GM18861 (cell line): ENCODE measurements at regions not wholly inside any gene's neighbourhood (a gene's known extent, or its start where the extent isn't known, plus 50 kb on each side); places are given as distances from the start of the nearest gene placed in this dataset.

Experiments
- ATAC-seq: cut with Tn5 transposase; IDR thresholded peaks from one replicate; pipeline ENCODE4 v1.9.1; 2021; ENCODE audit not compliant: unreplicated experiment

DNA sequence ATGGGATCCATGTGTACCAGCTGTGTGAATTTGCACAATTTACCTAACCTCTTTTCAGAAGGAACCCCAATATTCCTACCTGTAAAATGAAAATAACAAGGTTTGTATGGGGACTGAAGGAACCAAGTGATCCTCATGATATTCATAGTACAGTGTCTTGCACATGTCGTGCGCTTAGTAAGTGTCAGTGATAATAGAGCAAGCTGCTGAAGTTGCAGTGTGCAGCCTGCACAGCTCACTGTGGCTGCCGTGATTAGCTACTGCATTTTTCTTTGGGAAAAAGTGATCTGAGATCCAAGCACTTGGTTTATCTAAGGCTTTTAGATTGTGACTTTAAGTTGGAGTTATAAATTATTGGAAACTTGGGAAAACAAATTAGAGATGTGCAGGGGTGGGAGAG lies 135.9 kb upstream of the FRY start:
- no peak for ATAC-seq

DNA sequence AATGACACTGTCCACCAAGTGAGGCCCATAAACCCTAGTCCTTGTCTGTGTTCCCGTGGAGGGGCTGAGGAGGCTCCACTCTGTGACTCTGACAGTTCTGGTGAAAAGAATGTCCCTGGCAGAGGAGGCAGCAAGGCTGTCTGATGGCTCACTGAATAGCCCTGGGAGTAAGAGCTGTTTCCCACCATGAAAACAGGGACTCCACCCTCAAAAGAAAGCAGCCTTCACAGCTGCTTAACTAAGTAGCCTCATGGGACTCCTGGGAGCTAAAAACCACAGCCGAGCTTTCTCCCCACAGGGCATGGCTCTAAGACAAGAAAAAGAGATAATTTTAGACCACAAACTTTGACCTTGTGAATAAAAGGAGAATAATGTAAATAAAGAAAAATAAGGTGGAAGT lies 135.1 kb upstream of the FRY start:
- peak; percentile 59 for ATAC-seq

DNA sequence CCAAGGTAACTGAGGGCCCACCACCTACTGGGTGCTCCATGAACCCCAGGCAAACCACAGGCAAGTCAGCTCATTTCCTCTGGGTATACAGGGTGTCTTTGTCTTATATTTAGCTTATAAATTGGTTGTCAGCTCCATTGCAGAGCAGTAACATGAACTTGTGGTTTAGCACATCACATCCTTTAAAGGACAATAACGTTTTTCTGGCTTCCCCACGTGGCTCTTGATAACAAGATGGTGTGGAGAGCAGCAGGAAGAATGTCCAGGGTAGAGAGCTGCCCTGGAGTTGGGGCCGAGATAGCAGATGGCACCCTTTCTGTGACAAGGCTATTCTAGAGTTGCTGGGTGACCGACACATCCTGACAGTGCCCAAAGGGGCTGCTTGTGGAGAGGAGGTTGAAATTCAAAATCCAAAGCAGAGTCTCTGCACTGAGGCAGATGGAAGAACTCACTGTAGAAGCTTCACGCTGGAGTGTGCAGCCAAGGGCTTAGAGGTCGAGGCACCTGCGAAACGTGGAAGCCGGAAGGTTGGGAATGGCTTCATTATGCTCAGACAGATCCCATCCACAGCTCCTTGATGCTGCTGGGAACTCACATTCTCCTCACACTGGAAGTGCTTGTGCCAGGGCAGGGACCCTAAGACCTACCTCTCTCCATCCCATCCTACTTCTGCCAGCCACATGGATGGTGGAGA lies 133.0 kb upstream of the FRY start:
- no peak for ATAC-seq

DNA sequence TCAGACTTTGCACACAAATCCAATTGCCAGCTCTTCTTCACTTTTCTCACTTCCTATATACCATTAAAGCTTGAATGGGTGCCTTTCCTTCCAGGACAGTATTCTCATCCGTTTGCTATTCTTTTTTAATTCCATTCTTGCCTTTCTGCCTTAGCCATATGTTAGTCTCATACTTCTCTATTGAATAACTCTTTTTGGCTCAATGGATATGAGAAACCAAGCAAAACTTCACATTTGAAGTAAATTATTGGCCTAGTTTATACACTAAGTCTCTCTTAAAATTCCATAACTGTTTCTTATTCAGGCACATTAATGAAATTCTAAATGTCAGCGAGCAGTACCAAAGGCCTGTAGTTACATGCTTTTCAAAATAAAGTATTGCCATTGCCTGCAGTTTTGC lies 129.6 kb upstream of the FRY start:
- ATAC-seq, result no peak

DNA sequence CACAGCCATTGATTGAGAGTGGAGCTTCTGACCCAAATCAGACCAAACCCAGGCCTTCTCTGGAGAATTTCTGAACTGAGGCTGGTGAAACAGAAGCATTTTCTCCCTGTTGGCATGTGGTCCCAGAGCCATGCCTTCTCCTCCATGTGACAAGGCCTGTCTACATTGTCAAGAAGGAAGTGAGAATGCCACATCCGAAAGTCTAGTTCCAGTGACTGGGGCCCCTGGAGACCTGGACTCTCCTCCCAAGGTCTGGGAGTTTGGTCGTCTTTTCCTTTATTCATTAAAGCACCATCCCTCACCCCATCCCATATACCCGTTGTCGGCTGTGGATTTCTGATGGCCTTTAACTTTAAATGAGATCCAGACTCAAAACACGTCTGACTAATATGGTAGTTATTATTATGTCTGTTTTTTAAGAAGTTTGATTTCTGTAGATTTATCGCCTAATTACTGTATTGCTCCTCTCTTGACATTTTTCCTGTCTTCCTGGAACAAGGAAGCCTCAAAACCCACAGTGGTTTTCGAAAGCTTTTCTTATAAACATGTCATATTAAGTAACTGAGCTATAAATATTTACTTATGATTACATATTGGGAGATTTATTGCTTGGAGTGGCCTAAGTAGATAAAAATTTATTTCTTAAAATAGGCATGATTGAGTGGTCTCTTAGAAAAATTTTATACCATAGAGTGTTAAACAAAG lies 128.3 kb upstream of the FRY start:
- ATAC-seq, result no peak

DNA sequence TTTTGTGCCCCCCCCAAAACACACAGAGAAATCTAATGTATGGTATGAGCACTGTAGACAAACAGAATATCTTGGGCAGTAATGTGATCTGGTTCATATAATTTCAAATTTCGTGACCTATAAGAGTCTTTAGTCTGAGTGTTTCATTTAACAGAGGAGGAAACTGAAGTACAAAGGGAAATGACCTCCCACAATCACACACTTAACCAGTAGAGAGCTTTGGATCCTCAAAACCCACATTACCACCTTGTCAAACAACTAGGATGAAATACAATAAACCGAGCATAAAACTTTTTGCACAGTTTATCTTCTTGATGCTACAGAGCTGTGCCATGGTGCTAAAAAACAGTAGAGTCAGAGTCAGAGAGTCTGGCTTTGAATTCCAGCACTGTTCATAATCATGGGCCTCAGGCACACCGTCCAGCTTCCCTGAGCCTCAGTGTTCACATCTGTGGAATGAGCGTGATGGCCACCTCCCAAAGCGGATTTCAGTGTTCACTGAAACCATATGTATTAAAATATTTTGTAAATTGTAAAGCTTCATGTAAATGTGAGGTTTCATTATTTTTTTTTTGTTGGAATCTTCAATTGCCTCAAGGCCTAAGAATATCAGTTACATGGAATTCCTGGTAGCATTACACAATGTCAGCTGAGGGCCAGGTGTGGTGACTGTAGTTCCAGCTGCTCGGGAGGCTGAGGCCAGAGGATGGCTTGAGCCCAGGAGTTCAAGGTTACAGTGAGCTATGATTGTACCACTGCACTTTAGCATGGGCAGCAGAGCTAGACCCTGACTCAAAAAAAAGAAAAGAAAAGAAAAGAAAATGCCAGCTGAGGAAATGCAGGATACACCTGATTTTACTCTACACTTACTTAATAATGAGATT lies 126.4 kb upstream of the FRY start:
- ATAC-seq, result no peak

DNA sequence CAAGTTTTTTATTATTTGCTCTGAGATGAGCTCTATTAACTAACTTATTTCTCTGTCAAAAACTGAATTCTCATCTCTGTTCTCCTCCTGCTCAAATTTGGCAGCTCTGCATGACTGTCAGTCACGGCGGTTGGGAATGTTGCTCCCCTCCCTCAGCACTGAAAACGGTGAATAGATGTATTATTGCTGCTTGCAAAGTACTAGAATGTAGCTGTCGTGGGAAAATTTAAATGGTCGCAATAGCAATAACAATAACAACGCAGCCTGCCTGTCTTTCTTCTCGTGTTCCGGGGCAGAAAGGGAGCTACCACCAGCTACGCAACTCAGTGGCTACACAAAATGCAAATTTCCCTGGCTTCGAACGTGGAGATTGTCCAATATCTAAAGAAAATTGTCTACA lies 125.6 kb upstream of the FRY start:
- no peak for ATAC-seq

DNA sequence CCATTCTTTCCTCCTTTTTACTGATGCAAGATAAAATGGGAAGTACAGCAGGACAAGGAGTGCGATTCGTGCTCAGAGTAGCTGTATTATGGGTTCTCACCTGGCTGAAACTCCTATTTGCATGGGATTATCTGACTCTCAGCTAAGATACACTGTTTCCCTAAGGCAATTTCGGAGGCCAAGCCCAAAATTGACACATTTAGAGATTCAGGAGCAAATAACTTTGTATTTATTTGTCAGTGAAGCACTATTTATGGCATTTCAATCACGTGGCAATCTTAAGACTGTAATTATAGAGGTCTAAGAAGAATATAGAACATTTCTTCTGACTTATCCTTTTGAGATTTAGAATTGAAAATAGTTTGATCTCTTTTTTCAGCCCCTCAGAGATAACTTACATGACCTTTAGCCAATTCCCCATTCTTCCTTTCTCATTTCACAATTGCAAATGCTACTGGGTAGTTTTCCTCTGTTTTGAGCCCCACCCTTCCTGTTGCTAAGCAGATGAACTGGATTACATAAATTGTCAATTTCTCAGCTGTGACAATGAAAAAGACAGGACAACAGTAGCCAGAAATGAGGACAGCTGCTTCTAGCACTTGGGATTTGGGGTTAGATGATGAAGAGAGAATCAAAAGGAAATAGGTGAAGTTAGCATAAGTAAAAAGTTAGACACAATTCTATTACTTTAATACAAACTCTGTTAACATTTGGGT lies 122.7 kb upstream of the FRY start:
- no peak for ATAC-seq

DNA sequence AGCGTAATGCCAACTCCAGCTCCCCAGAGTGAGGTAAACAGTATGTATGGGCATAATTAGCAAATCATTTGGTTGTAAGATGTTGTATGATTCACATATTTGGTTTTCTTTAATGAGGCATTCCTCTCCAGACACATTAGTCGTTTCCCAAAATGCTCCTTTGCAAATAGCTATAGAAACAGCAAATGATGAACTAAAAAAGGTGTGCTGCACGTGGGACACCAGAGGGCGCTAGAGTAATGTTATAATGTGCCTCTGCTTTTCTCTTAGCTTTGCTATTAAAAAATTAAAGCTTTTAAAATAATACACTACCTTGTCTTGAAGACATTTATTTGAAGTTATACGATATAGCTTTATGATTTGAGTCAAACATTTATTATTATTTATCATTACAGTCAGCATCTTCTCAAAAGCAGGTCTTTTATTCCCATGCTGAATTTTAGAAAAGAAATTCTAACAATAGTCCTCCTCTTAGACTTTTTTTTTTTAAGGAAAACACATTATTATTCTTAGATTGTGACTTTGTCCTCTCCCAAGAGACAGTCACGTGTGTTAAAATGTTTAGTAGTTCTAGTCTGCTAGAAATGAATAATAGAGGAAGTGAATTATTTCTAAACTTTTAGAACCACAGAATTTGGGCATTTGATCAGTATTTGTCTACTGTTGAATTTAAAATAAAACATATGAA lies 121.6 kb upstream of the FRY start:
- peak; percentile 41 for ATAC-seq

DNA sequence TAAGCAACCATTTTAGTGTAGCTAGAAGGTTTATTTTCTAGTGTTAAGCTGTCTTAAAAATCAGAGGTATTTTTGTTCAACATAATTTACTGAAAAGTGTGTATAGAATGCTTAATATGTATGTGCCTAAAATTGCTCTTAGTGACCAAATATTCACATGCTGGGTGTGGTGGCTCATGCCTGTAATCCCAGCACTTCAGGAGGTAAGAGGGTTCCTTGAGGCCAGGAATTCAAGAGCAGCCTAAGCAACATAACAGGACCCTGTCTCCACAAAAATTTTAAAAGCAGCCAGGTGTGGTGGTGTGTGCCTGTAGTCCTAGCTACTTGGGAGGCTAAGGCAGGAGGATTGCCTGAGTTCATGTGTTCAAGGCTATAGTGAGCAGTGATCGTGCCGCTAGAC lies 120.9 kb upstream of the FRY start:
- ATAC-seq, result no peak

DNA sequence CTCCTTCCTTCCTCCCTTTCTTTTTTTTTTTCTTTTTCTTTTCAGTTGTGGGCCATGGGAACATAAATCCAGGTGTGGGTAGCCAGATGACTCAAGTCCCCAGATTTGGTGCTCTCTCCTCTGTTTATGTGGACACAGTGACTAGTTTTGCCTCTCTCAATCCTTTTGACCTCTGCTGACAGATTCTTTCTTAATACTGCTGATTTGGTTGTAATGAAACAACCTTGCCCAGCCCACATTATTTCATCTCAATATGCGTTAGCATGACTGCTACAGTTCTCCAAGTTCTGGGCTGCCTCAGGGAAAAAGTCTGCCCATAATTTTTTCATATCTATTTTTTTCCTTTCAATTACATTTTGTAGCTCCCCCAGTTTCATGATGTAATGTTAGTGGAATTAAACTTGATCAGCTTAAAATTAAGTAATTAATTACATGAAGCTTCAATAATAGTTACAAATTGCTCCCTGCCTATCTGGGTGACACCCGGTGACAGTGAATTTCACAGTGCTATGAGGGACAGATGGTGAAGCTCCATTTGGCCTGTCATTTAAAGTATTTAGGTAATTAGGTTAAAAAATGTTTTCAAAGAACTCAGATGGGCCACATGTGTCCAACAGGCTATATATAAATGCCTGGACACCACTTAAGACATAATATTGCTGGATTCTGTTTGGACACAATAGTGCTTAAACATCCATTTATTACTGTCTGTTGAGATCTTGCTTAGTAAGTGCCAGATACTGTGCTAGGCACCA lies 118.8 kb upstream of the FRY start:
- no peak for ATAC-seq

DNA sequence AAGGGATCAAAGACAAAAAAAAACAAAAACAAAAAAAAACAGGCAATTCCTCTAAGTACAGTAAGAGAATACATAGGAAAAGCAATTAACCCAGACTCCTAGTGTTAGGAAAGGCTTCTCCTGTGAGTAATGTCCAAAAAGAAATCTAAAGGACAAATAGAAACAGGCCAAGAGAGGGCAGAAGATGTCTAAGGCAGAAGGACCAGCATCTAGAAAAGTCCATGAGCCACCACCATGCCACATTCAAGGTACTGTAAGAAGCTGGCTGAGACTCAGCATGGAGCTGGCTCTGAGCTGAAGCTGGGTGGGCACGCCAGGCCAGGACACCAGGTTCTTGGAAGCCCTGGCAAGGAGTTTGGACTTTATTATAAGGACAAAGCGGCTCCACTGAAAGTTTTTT lies 118.1 kb upstream of the FRY start:
- no peak for ATAC-seq

DNA sequence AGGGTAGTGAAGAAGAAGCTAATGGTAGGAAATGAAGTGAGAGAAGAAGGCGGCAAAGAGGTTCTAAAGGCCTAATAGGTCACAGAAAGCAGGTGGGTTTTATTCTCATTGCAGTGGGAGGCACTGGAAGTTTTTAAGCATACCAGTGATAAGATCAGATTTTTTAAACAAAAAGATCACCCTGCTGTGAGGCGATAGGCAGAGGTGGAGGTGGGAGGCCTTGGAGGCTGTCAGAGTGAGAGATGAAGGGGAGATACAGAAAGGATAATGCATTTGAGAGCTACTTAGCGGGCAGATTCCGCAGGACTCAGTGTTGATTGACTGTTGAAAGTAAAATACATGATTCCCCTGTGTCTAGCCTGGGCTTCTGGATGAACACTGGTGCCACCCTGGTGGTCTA lies 116.7 kb upstream of the FRY start:
- no peak for ATAC-seq

DNA sequence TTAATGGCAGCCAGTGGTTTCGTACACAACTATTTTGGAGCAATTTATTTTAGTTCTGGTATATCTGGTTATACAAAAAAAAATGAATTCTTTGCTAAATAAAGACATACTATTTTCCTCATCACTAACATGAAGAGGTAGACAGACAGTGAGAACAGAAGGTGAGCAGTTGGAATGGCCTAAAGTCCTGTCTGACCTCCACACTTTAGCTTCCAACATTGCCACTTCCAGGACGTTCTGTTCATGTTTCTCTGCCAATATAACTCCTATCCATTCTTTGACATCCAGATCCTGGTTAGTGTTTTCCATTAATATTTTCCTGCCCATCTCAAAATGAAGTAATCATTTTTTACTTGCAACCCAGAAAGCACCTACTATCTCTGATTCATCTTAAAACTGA lies 112.9 kb upstream of the FRY start:
- ATAC-seq, result no peak

DNA sequence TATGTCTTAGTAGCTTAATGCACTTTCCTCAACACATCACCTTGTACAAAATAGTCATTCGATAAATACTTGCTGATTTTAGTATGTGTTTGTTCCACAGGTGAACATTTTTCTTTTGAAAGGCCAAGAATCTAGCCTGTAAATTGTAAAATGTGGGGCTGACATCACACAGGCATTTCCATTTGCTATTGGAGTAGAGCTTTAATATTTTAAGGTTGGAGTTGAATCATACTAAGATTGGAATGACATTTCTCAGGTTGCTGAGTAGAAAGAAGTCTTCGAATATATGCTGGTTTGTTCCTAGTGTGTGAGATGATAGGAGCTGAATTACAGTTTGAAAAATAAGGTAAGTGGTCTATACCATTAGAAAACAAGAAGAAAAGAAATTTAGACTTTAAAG lies 112.3 kb upstream of the FRY start:
- no peak for ATAC-seq

DNA sequence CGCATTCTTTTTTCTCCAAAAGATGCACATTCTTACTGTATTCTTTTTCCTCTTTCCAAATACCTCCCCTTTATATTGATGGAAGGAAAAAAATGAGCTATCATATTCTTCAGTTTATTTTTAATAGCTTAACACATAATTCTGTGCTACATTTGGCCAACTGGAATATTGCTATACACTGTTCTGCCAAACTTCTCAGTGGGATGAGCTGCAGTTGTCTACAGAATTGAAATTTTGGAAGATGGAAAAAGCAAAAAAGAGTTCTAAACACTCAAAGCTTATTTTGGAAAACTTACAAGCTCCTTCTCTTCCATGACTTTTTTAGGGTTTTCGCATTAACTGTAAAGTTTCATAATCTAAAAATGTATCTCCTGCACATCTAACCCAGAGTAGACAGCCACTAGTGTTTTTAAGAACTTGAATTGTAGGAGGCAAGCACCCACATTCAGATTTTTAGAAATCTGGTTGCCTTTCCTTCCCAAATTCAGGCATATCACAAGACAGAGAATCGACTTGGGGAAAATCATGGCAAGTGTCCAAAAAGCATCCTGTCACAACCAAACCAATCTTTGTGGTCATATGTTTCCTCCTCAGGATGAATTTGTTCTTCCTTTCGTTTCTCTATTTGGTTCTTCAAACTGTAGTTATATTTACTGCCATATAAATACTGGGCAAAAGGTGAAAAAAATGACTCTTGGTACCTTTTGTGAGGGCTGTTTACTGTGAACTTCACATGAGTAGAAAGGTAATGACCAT lies 111.4 kb upstream of the FRY start:
- ATAC-seq, result no peak

DNA sequence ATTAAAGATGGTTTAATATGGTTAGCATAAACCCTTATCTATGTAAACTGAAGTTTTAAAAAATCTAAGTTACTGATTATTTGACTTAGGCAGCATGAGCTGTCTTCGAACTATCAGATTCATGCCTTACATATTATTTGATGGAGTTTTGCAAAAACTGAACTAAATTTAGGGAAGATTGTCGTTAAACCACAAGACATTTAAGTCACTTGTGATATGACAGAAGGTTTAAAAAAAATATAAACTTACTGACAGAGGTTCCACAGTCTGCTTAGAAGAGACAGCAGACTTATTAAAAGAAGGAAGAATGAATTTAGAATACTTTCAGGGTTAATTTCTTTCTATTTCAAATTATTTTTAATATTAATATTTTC lies 110.9 kb upstream of the FRY start:
- ATAC-seq, result no peak

DNA sequence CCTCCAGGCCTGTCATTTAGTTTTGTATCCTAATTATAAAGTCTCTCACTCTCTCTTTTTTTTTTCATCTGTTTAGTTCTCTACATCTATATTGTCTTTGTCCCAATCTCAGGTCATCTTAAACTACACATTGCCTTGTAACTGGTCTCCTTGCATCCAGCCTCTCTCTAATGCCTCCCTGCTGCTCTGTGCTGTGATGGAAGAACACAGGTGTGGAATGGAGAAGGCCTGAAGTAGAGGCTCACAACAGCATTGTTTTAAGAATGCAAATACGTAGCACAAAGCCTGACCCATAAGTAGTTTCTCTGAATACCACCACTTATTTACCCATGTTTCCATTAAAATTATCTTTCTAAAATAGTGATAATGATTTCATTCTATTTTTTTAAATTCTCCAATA lies 108.8 kb upstream of the FRY start:
- no peak for ATAC-seq

DNA sequence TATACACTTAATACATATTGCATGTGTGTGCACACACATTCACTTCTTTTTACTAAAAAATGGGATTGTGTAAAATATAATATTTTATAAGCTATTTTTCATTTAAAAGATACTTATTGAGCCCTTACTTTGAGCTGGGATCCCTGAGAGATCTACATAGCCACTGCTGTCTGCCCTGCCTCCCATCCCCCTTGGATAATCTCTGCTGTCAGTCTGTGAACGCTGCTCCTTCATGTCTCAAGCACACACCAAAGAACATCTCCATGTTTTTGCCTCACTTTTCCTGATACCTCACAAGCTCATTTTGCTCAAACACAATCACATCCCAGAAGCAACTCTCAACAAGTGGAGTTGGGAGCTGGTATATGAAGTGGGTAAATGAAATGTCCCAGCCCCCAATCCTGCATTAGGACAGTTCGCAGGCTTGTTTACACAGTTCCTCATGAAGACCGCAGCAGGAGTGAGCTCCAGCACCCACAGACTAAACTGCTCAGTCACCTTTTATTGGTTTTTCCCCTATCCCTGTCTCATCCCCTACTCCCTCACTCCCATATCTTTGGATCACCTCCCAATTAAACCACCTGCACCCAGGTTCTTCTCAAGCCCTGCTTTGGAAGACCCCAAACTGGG lies 108.3 kb upstream of the FRY start:
- no peak for ATAC-seq
